HT1080 (cell line): ENCODE measurements at regions not wholly inside any gene's neighbourhood (a gene's known extent, or its start where the extent isn't known, plus 50 kb on each side); places are given as distances from the start of the nearest gene placed in this dataset.

ENCODE experiments used
- DNase-seq: peaks from one replicate; pipeline ENCODE4 v3.0.0-alpha.2; 2015; ENCODE audit warnings: low read depth

- DNase-seq, result no peak
Measured at GRCh38 chrX:126395909-126396308, 156.7 kb downstream of the DCAF12L1 start.

DNA sequence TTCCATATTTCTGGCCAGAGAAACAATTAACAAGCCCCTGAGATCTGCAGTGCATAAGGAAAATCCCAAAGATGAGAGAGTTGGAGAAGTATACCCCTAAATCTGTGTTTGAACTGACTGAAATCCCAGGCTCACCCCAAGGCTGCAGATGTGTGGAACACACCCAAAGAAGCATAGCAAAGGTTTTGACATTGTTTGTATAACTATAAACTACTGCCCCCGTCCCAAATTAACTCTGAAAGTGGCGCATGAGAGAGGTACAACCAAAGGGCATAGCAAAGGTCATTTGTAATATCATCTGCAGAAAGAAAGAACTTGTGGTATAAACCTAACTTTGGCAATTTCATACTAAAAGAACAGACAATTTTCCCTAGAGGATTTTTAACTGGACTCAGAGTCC is 157.9 kb downstream of the DCAF12L1 start:
- DNase-seq, result no peak

- no peak for DNase-seq
Measured at GRCh38 chrX:126393284-126393683, 159.3 kb downstream of the DCAF12L1 start.

- DNase-seq, result peak; percentile 7
Measured at GRCh38 chrX:126376465-126376864, 176.1 kb downstream of the DCAF12L1 start.

- no peak for DNase-seq
Measured at GRCh38 chrX:126342859-126343258, 176.8 kb upstream of the DCAF12L2 start.

DNA sequence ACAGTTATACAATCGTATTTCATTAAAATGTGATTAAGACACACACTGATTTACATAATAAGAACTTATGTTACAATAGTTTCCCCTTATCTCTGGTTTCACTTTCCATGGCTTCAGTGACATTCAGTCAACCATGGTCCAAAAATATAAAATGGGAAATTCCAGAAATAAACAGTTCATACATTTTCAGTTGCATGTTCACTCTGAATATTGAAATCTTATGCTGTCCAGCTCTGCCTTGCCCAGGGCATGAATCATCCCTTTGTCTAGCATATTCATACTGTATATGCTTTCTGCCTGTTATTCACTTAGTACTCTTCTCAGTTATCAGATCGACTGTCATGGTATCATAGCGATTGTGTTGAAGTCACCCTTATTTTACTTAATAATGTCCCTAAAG is 173.8 kb upstream of the DCAF12L2 start:
- DNase-seq, result peak; percentile 0

- no peak for DNase-seq
Measured at GRCh38 chrX:126338916-126339315, 172.8 kb upstream of the DCAF12L2 start.

GRCh38 chrX:126300401-126300800 is 134.3 kb upstream of the DCAF12L2 start:
- no peak for DNase-seq

DNA sequence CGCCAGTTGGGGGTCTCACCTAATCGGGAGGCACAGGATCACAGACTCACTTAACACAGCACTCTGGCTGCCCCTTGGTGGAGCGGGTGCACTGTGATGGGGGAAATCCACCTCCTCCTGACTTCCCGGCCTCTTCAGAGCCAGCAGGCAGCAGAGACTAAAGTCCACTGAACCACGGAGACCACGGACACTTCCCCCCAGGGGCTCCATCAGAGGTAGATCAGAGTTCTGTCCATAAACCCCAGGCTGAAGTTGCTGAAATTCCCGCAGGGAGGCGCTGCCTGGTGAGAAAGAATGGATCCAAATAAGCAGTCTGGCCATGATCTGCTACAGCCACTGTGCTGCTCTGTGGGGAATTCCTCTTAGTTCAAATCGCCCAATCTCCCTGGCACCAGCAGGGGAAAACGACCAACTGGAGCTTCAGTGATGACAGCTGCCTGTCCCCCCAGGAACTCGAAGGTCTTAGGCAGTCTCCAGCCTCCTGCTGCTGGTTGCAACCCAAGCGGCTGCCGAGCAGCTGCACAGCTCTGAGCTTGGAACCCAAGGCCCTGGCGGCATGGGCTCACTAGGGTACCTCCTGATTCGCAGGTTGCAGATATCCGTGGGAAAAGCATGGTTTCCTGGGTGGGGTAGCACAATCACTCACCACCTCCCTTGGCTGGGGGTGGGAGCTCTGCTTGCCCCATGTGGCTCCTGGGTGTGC is 106.9 kb upstream of the DCAF12L2 start:
- no peak for DNase-seq

DNA sequence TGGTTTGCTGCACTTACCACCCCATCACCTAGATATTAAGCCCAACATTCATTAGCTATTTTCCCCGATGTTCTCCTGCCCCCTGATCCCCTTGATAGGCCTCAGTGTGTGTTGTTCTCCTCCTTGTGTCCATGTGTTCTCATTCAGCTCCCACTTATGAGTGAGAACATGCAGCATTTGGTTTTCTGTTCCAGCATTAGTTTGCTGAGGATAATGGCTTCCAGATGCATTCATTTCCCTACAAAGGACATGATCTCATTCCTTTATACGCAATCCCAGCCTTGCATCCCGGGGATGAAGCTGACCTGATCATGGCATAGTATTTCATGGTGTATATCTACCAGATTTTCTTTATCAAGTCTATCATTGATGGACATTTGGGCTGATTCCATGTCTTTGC is 99.0 kb upstream of the DCAF12L2 start:
- DNase-seq, result no peak

GRCh38 chrX:126238220-126238619 is 72.1 kb upstream of the DCAF12L2 start:
- no peak for DNase-seq

- no peak for DNase-seq
Measured at GRCh38 chrX:126237524-126237923, 71.4 kb upstream of the DCAF12L2 start.
